ENCODE measurements at regions not wholly inside any gene's neighbourhood (a gene's known extent, or its start where the extent isn't known, plus 50 kb on each side); places are given as distances from the start of the nearest gene placed in this dataset.
"Not testable (repeated sequence)": the region's sequence is repeated elsewhere in the genome, so short reads cannot be mapped to it uniquely, and the experiment has no call there.

DNA sequence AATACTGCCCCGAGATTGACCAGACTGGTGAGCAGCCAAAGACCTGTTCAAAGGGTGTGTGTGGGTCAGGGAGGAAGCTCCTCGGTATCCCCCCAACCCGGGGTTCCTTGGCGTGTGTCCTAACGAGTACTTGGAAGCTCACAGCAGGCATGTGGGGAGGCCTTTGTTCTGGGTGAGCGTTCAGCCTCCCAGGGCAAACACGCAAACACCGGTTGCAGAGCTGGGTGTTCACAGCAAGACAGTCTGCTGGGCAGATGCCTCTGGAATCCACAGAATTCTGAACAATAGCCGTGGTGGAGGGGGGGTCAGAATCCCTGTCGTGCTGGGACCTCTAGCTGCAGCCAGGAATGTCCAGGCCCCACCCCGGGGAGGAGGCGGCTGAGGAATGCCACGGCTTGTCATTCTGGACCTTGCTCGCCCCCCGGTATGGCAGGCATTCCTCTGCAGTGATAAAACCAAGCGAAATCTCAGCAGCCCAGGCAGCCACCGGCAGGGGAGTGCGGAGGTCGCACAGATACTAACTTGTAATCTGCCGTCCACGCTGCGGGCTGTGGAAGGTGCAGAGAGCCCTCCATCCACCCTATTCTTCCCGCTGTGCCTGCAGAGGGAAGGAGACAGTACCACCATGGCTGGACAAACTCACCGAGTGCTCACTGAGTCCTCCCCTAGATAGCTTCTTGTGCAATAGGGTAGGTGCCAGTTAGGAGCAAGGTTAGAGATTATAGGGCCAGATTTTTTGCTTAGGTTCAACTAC lies 77.8 kb upstream of the METTL9 start:
- not testable (repeated sequence) for TF ChIP-seq CTCF (IDR thresholded peaks at IDR 0.05; ENCODE audit: borderline replicate concordance, extremely low read depth, low read length, poor library complexity, severe bottlenecking); EZH2 (IDR thresholded peaks at IDR 0.05; ENCODE audit: borderline replicate concordance, low read depth, low read length, severe bottlenecking)

Measured in DND-41 (cell line).